GM10248 (cell line): ENCODE measurements at regions not wholly inside any gene's neighbourhood (a gene's known extent, or its start where the extent isn't known, plus 50 kb on each side); places are given as distances from the start of the nearest gene placed in this dataset.

Experiments
- CTCF ChIA-PET: fragments of 300-600 bp; sonication (Branson Sonifier 250); formaldehyde crosslinking; extraction: SDS; loops from one replicate; lab custom pipeline; 2021; ENCODE audit warnings: antibody characterized with exemption; lab: Yijun Ruan, JAX
- POLR2A ChIA-PET: fragments of 350-650 bp; sonication (Branson Sonifier 250); formaldehyde crosslinking; extraction: SDS; loops from one replicate; lab custom pipeline; 2020; ENCODE audit warnings: antibody characterized with exemption; lab: Yijun Ruan, JAX
- DNase-seq: peaks from one replicate; pipeline ENCODE4 v3.0.0; 2012; ENCODE audit errors: extremely low spot score
- TF ChIP-seq, protein P1 (sequence below): IDR thresholded peaks from 2 replicates; pipeline ENCODE4 v1.5.1; 2012; ENCODE audit warnings: mild to moderate bottlenecking, low read depth; ENCODE audit errors: extremely low read depth, missing control alignments, control extremely low read depth

DNA sequence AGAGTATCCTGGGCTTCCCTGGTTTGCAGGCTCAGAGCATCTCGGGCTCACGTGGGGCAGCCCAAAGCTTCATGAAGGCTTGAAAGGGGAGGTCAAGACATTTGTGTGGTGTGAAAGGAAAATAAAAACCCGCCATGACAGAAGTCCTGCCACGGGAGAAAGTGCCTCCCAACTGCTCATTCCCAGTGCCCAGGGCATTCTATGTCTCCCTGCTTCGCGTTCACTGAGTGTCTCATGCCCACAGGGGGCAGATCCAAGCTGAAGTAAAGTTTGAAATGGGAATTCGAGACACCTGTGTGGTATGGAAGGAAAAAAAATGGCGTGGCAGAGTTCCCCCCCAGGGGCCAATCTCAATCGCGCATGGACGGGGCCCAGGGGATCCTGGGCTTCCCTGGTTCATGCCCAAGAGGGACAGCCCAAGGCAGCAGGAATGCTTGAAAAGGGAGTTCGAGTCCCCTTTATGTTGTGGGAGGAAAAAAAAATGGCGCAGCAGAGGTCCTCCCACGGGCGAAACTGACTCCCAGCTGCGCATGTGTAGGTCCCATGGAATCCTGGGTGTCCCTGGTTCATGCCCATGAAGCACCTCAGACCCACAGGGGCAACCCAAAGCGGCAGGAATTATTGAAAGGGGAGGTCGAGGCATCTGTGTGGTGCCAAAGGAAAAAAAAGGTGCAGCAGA is 576.7 kb downstream of the ALG10 start:
- peak; percentile 1 for DNase-seq
- CTCF ChIA-PET, result no interaction called here
- POLR2A ChIA-PET, result no interaction called here
- TF ChIP-seq, protein P1, sequence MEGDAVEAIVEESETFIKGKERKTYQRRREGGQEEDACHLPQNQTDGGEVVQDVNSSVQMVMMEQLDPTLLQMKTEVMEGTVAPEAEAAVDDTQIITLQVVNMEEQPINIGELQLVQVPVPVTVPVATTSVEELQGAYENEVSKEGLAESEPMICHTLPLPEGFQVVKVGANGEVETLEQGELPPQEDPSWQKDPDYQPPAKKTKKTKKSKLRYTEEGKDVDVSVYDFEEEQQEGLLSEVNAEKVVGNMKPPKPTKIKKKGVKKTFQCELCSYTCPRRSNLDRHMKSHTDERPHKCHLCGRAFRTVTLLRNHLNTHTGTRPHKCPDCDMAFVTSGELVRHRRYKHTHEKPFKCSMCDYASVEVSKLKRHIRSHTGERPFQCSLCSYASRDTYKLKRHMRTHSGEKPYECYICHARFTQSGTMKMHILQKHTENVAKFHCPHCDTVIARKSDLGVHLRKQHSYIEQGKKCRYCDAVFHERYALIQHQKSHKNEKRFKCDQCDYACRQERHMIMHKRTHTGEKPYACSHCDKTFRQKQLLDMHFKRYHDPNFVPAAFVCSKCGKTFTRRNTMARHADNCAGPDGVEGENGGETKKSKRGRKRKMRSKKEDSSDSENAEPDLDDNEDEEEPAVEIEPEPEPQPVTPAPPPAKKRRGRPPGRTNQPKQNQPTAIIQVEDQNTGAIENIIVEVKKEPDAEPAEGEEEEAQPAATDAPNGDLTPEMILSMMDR, result no peak

DNA sequence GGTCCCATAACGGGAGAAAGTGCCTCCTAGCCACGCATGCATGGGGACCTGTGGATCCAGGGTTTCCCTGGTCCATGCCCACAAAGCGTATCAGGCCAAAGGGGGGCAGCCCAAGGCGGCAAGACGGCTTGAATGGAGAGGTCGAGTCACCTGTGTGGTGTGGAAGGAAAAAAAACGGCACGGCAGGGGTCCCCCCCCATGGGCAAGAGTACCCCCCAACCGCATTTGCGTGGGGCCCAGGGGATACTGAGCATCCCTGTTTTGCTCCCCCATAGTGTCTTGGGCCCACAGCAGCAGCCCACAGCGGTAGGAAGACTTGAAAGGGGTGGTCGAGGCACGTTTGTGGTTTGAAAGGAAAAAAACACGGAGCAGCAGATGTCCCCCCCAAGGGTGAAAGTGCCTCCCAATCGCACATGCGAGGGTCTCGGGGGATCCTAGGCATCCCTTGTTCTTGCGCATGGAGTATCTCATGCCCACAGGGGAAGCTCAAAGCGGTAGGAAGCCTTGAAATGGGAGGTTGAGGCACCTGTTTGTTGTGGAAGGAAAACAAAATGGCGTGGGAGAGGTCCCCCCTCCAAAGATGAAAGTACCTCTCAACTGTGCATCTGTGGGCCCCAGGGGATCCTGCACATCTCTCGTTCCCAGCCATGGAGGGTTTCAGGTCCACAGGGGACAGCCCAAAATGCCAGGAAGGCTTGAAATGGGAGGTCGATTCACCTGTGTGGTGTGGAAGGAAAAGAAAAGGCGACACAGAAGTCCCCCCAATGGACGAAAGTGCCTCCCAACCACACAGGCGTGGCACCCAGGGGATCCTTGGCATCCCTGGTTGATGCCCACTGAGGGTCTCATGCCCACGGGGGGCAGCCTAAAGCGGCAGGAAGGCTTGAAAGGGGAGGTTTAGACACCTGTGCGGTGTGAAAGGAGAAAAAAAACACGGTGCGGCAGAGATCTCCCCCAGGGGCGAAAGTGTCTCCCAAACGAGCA is 577.5 kb downstream of the ALG10 start:
- peak; percentile 6 for DNase-seq
- POLR2A ChIA-PET, result no interaction called here
- CTCF ChIA-PET, result no interaction called here
- TF ChIP-seq, protein P1, result no peak

DNA sequence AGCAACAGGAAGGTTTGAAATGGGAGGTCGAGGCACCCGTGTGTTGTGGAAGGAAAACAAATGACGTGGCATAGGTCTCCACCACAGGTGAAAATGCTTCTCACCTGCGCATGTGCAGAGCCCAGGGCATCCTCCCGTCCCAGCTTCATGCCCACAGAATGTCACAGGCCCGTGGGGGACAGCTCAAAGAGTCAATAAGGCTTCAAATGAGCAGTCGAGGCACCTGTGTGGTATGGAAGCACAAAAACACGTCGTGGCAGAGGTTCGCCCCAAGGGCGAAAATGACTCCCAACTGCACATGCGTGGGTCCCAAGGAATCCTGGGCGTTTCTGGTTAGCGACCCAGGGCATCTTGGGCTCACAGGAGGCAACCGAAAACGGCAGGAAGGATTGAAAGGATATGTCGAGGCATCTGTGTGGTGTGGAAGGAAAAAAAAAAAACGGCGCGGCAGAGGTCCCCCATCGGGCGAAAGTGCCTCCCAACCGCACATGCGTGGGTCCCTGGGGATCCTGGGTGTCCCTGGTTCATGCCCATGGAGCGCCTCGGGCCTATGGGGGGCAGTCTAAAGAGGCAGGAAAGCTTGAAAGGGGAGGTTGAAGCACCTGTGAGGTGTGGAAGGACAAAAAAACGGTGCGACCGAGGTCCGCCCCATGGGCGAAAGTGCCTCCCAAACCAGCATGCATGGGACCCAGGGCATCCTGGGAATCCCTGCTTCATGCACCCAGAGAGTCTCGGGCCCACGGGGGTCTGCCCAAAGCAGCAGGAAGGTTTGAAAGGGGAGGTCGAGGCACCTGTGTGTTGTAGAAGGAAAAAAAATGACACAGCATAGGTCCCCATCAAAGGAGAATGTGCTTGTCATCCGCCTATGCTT is 578.5 kb downstream of the ALG10 start:
- POLR2A ChIA-PET, result no interaction called here
- DNase-seq, result no peak
- TF ChIP-seq, protein P1, result no peak
- CTCF ChIA-PET, result no interaction called here

DNA sequence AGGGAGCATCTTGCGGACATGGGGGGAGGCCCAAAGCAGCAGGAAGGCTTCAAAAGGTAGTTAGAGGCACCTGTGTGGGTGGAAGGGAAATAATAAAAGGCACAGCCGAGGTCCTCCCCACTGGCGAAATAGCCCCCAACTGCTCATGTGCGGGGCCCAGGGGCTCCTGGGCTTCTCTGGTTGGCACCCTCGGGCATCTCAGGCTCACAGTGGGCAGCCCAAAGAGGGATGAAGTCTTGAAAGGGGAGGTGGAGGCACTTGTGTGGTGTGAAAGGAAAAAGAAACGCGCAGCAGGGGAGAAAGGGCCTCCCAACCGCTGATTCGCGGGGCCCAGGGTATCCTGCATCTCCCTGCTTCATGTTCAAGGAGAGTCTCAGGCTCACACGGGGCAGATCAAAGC is 579.4 kb downstream of the ALG10 start:
- peak; percentile 2 for DNase-seq
- ChIA-PET CTCF (no interaction called here), POLR2A (no interaction called here)
- TF ChIP-seq, protein P1, result no peak

DNA sequence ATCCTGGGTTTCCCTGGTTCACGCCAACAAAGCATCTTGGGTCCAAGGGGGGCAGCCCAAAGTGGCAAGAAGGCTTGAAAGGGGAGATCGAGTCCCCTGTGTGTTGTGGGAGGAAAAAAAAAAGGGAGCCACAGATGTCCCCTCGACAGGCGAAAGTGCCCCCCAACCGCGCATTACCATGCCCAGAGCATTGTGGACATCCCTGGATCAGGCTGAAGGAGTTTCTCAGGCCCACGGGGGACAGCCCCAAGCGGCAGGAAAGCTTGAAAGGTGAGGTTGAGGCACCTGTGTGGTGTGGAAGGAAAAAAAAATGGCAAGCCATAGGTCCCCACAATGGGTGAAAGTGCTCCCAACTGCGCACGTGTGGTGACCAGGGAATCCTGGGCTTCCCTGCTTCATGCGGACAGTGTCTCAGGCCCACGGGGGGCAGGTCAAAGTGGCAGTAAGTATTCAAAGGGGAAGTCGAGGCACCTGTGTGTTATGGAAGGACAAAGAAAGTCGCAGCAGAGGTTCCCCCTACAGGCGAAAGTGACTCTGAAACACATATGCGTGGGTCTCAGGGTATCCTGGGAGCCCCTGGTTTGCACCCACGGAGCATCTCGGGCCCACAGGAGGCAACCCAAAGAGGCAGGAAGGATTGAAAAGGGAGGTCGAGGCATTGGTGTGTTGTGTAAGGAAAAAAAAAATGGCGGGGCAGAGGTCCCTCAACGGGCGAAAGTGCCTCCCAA is 580.1 kb downstream of the ALG10 start:
- POLR2A ChIA-PET, result no interaction called here

More for the DNA sequence above, 580.1 kb downstream of the ALG10 start:
- TF ChIP-seq, protein P1, result no peak
- CTCF ChIA-PET, result no interaction called here
- peak; percentile 3 for DNase-seq
